A549 (cell line): ENCODE measurements at regions not wholly inside any gene's neighbourhood (a gene's known extent, or its start where the extent isn't known, plus 50 kb on each side); places are given as distances from the start of the nearest gene placed in this dataset.

ENCODE experiments used
- ATAC-seq, 2 experiments: fragments of 200-7000 bp in 1 of 2; fragments of >200 bp in 1 of 2; cut with Nextera tagmentation in 1 of 2; cut with Tn5 transposase in 1 of 2; 3 replicates each; pipeline versions ENCODE4 v1.8.0 to v1.9.1; 2018 to 2020; ENCODE audit warnings: mild to moderate bottlenecking in 1 of 2, moderate library complexity in 1 of 2
- CTCF ChIA-PET: fragments of 300-600 bp; sonication (Branson Sonifier 250); formaldehyde crosslinking; extraction: SDS; loops from one replicate; lab custom pipeline; 2021; ENCODE audit warnings: antibody characterized with exemption, inconsistent platforms; lab: Yijun Ruan, JAX
- POLR2A ChIA-PET: fragments of 350-600 bp; formaldehyde crosslinking; extraction: SDS; loops from one replicate; lab custom pipeline; 2021; ENCODE audit warnings: antibody characterized with exemption, inconsistent platforms; lab: Yijun Ruan, JAX
- DNase-seq, 2 experiments: peaks; one replicate each; pipeline versions ENCODE4 v3.0.0 to v3.0.0-alpha.2; 2011 to 2016; ENCODE audit warnings: low read depth in 1 of 2, low spot score in 1 of 2
- FAIRE-seq: peaks from 2 replicates; lab custom pipeline; 2011; peaks lifted over from hg19 to GRCh38; lab: Jason Lieb, UNC
- H3K27ac ChIP-seq, 2 experiments: fragments of >200 bp; sonication (Bioruptor Twin); formaldehyde crosslinking; 3 replicates each; pipeline ENCODE4 v1.5.1; 2016 to 2017
- H3K4me1 ChIP-seq: fragments of >200 bp; sonication (Bioruptor Twin); formaldehyde crosslinking; 3 replicates; pipeline ENCODE4 v1.6.1; 2016
- H3K4me2 ChIP-seq: fragments of >200 bp; sonication (Bioruptor Twin); formaldehyde crosslinking; 3 replicates; pipeline ENCODE4 v1.6.1; 2016
- H3K4me3 ChIP-seq: fragments of >200 bp; sonication (Bioruptor Twin); formaldehyde crosslinking; 3 replicates; pipeline ENCODE4 v1.5.1; 2016
- H3K9me3 ChIP-seq: fragments of >200 bp; sonication (Bioruptor Twin); formaldehyde crosslinking; 3 replicates; pipeline ENCODE4 v1.6.1; 2016
- BCL3 ChIP-seq: fragments of >200 bp; sonication (Bioruptor Twin); formaldehyde crosslinking; IDR thresholded peaks from 3 replicates; pipeline ENCODE4 v1.6.1; 2016
- BHLHE40 ChIP-seq: IDR thresholded peaks from 2 replicates; pipeline ENCODE4 v1.6.1; 2012; ENCODE audit warnings: low read depth, low read length, inconsistent platforms
- CHD4 ChIP-seq: fragments of 200-600 bp; sonication (generic); IDR thresholded peaks from 2 replicates; pipeline ENCODE4 v1.6.1; 2016; ENCODE audit warnings: antibody characterized with exemption, mild to moderate bottlenecking, borderline replicate concordance
- E2F6 ChIP-seq: IDR thresholded peaks from 2 replicates; pipeline ENCODE4 v1.6.1; 2012; ENCODE audit warnings: low read depth, borderline replicate concordance
- ELK1 ChIP-seq: fragments of 150-350 bp; IDR thresholded peaks from 2 replicates; pipeline ENCODE4 v1.6.1; 2014; ENCODE audit warnings: low read depth, mild to moderate bottlenecking, low read length
- ESRRA ChIP-seq: fragments of 150-350 bp; IDR thresholded peaks from 2 replicates; pipeline ENCODE4 v1.6.1; 2014; ENCODE audit warnings: mild to moderate bottlenecking, low read length, borderline replicate concordance
- GATA3 ChIP-seq: IDR thresholded peaks from 2 replicates; pipeline ENCODE4 v1.6.1; 2012; ENCODE audit warnings: borderline replicate concordance
- HMGXB4 ChIP-seq: fragments of 250-450 bp; sonication (Bioruptor Pico); IDR thresholded peaks from 2 replicates; pipeline ENCODE4 v1.5.0; 2021; ENCODE audit warnings: mild to moderate bottlenecking, moderate library complexity, borderline replicate concordance
- HOXB5 ChIP-seq: fragments of 250-450 bp; sonication (Bioruptor Pico); IDR thresholded peaks from 2 replicates; pipeline ENCODE4 v1.5.0; 2020; ENCODE audit warnings: mild to moderate bottlenecking, moderate library complexity
- MAFK ChIP-seq: fragments of 450-650 bp; IDR thresholded peaks from 2 replicates; pipeline ENCODE4 v1.6.1; 2014; ENCODE audit not compliant: partially characterized antibody
- NR3C1 ChIP-seq: fragments of >200 bp; sonication (Bioruptor Twin); formaldehyde crosslinking; IDR thresholded peaks from 3 replicates; pipeline ENCODE4 v1.6.1; 2017
- PBX3 ChIP-seq: IDR thresholded peaks from 2 replicates; pipeline ENCODE4 v1.6.1; 2012
- POLR2A ChIP-seq: IDR thresholded peaks from 2 replicates; pipeline ENCODE4 v1.6.1; 2012; ENCODE audit warnings: mild to moderate bottlenecking, low read length
- RCOR1 ChIP-seq: fragments of 150-350 bp; IDR thresholded peaks from 2 replicates; pipeline ENCODE4 v1.6.1; 2014; ENCODE audit warnings: antibody characterized with exemption, low read length, low read depth
- RNF2 ChIP-seq: fragments of 200-600 bp; sonication (generic); IDR thresholded peaks from 2 replicates; pipeline ENCODE4 v1.6.1; 2016; ENCODE audit warnings: low read depth, mild to moderate bottlenecking, antibody characterized with exemption, moderate library complexity, borderline replicate concordance
- TP53 ChIP-seq: fragments of 250-450 bp; sonication (Bioruptor Pico); IDR thresholded peaks from 2 replicates; pipeline ENCODE4 v1.5.0; 2021; ENCODE audit warnings: mild to moderate bottlenecking, moderate library complexity
- WGBS: methylation state at CpG from one replicate; pipeline ENCODE4 v1.1.6; 2017; ENCODE audit errors: missing lambda C conversion rate; 5-methylcytosine and 5-hydroxymethylcytosine counted together
- small RNA-seq, 6 experiments: library from RNA; depleted of rRNA; stranded (forward); fragments of <200 nt; gene quantifications; one replicate each; pipeline ENCODE3, GENCODE V24; 2012

- FAIRE-seq (no peak), ATAC-seq (no peak), DNase-seq (no peak)
- Histone ChIP-seq H3K4me3 (no peak overlapping the region), H3K4me2 (no peak overlapping the region), H3K9me3 (no peaks in the 10 kb centered on the region), H3K4me1 (no peaks in the 10 kb centered on the region), H3K27ac (no peak overlapping the region)
- ChIA-PET CTCF (no interaction called here), POLR2A (no interaction called here)
- no peak for TF ChIP-seq TP53 (CRISPR knock-in tag)
- peak; percentile 5 for TF ChIP-seq MAFK
- WGBS: 80% methylated on average over 1 of the region's 1 CpG
Measured at GRCh38 chr5:103617913-103618312, 55.3 kb upstream of the NUDT12 start.

GRCh38 chr5:103617090-103617489 is 54.5 kb upstream of the NUDT12 start:
- ChIA-PET POLR2A (no interaction called here), CTCF (no interaction called here)
- Histone ChIP-seq H3K4me3 (no peak overlapping the region), H3K9me3 (no peaks in the 10 kb centered on the region), H3K4me2 (no peak overlapping the region), H3K27ac (no peak overlapping the region), H3K4me1 (no peaks in the 10 kb centered on the region)
- ATAC-seq (no peak), FAIRE-seq (no peak), DNase-seq (no peak)
- 5% methylated on average over 1 of the region's 1 CpG for WGBS
- no peak for TF ChIP-seq E2F6
- TF ChIP-seq BCL3: no peak
- no peak for TF ChIP-seq HMGXB4 (CRISPR knock-in tag)
- no peak for TF ChIP-seq BHLHE40
- no peak for TF ChIP-seq PBX3
- no peak for TF ChIP-seq POLR2A
- no peak for TF ChIP-seq ELK1
- no peak for TF ChIP-seq HOXB5 (CRISPR knock-in tag)
- no peak for TF ChIP-seq RNF2

GRCh38 chr5:103612545-103612944 is 50.0 kb upstream of the NUDT12 start:
- Histone ChIP-seq H3K4me3 (no peak overlapping the region), H3K4me2 (no peak overlapping the region), H3K4me1 (no peaks in the 10 kb centered on the region), H3K9me3 (no peaks in the 10 kb centered on the region), H3K27ac (no peak overlapping the region)
- FAIRE-seq: no peak
- WGBS: 50% methylated on average over 1 of the region's 1 CpG
- CTCF ChIA-PET: no interaction called here
- TF ChIP-seq ESRRA: no peak
- TF ChIP-seq CHD4: no peak
- no peak for TF ChIP-seq RCOR1
- TF ChIP-seq NR3C1: no peak
- TF ChIP-seq GATA3: no peak
- TF ChIP-seq BCL3: no peak
- POLR2A ChIA-PET: no interaction called here
- ATAC-seq: no peak
- no peak for DNase-seq

Small RNA genes lying in the stretch of these regions (small RNA-seq; reads per million reads assigned to genes)
- gene PSMC1P5: 0 reads per million in 6 experiments
- 0 reads per million in 6 experiments for gene RF00322
- 0 reads per million in 6 experiments for gene RN7SL255P
- 0 reads per million in 6 experiments for gene RNA5SP189
- 0.26 to 1.8 (median 0.89) reads per million in 6 experiments for gene RNU1-140P
- gene RNU6-334P: 0 reads per million in 6 experiments
